VCaP (cell line): ENCODE measurements at regions not wholly inside any gene's neighbourhood (a gene's known extent, or its start where the extent isn't known, plus 50 kb on each side); places are given as distances from the start of the nearest gene placed in this dataset.
"Not testable (repeated sequence)": the region's sequence is repeated elsewhere in the genome, so short reads cannot be mapped to it uniquely, and the experiment has no call there.

Source experiments
- H3K27ac ChIP-seq: fragments of 450-650 bp; 2 replicates; pipeline ENCODE4 v1.5.1; 2017
- TF ChIP-seq, protein P1 (sequence below): fragments of 450-650 bp; conservative IDR thresholded peaks from 2 replicates; pipeline ENCODE4 v1.5.1; 2017; ENCODE audit warnings: mild to moderate bottlenecking, moderate library complexity

DNA sequence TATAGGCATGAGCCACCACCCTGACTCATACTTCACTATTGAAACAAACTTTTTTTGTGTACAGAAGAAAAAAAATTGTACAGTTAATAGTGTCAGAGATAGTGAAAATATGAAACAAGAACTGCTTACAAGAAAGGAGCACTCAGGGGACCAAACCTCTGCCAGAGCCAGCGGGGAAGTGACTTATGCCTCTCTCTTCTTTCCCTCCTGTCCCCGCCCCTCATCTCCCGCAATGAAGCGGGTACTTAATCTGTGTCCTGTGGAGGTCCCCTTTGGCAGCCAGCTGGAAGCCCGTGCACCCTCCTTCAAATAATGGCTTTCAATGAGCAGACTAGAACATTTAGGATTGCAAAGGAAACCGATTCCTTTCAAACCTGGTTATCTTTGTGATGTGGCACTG lies 51.5 kb downstream of the PPIAL4A start:
- not testable (repeated sequence) for H3K27ac ChIP-seq

DNA sequence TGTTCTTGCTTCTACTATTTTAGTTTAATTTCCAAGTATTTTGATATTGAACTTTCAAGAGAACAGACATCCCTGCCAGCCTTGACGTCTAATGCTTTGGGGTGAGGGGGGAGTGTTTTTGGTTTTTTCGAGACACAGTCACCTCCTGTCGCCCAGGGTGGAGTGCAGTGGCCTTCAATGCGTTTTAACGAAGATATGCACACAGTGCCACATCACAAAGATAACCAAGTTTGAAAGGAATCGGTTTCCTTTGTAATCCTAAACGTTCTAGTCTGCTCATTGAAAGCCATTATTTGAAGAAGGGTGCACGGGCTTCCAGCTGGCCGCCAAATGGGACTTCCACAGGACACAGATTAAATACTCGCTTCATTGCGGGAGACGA lies 52.3 kb downstream of the PPIAL4A start:
- peak overlapping the region; percentile 67 for H3K27ac ChIP-seq

DNA sequence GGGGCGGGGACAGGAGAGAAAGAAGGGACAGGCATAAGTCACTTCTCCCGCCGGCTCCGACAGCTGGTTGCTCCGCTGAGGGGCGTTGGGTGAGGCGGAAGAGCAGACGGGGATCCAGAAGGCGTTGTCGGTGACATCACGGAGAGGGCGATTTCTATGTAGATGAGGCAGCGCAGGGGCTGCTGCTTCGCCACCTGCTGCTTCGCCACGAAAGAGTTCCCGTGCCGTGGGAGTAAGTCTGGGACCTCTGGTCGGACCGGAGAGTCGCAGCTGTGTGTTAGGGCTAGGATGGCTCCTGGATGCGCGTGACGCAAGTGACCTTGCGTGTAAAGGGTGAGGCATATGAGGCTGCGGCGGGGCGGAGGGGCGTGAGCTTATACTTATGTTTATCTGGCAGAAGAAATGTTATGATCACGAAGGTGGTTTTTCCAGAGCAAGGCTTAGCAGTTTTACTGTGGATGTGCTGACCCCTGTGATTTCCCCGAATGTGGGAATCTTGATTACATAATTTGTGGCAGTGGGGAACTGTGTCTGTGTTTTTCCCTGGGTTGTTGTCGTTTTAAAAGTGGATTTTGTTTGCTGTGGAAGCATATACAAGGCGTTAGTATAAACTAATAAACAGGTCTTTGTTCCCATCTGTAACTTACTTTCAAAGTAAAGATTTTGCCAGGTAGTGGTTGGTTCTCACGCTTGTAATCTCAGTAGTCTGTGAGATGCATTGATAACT lies 52.8 kb downstream of the PPIAL4A start:
- H3K27ac ChIP-seq = peak overlapping the region; percentile 67

DNA sequence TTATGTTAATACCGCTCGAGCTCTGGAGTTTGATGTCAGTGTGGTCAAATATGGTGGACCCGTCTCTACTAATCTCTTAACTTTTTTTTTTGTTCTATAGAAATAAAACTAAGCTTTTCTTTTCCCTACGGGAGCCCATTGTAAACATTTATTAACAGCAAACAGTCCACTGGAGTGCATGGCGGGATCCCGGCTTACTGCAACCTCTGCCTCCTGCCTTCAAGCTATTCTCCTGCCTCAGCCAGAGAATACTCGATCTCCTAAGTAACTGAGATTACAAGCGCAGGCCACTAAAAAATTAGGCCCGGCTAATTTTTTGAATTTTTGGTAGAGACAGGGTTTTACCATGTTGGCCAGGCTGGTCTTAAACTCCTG lies 53.4 kb downstream of the PPIAL4A start:
- peak overlapping the region; percentile 67; the same call in 1 of the 2 replicates for H3K27ac ChIP-seq

DNA sequence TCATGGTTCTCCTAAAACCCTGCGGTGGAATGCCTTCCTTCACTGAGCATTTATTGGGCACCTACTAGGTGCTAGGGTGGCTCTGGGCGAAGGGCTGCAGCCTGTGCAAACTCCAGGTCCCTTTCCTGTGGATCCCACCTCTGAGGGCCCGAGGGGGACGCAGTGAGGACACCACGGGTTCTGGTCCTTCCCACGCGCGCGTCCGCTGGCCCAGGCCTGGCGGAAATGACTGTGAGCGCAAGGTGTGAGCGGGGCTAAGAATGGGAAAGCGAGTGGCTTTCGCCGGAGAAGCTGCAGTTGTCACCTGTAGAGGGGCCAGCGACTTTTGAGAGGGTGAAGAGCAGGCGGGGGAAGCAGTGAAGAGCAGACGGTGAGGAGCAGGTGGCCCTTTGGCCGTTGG lies 55.1 kb downstream of the PPIAL4A start:
- not testable (repeated sequence) for H3K27ac ChIP-seq

DNA sequence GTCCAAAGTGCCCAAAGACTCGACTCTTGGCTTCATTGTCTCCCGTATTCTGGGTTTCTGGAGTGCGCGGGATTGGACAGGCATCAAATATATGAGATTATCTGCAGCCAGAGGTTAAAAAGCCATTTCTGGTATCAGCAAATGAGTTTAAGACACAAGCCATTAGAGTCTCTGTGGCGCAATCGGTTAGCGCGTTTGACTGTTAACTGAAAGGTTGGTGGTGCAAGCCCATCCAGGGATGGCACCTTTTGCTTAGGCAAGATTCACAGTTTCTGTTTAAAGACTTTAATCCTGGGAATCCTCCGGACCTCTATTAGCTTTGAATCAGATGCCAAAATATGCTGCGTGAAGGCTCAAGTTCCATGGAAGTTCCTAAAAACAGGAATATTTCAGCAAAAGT lies 55.6 kb downstream of the PPIAL4A start:
- not testable (repeated sequence) for H3K27ac ChIP-seq

DNA sequence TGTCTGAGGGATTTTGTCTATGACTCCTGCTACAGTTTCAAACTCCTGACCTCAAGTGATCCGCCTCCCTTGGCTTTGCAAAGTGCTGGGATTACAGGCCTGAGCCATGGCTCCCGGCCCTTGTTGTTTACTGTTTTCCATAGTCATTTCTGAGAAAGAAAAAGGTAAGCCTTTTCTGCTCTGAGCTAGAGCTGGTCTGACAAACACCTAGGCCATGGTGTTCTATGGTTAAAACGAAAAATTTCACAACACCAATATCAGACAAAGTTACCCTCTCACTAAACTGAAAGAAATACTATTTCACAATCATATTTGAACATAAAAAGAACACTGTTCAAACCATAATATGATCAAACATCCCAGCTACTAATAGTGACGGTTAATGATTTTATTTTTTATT lies 57.5 kb downstream of the PPIAL4A start:
- H3K27ac ChIP-seq = not testable (repeated sequence)

DNA sequence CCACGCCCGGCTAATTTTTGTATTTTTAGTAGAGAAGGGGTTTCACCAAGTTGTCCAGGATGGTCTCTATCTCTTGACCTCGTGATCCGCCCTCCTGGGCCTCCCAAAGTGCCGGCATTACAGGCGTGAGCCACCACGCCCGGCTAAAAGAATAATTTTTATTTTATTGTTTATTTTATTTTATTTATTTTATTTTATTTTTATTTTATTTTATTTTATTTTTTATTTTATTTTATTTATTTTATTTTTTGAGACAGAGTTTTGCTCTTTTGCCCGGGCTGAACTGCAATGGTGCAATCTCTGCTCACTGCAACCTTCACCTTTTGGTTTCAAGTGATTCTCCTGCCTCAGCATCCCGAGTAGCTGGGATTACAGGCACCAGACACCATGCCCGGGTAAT lies 60.2 kb downstream of the PPIAL4A start:
- H3K27ac ChIP-seq = not testable (repeated sequence)

DNA sequence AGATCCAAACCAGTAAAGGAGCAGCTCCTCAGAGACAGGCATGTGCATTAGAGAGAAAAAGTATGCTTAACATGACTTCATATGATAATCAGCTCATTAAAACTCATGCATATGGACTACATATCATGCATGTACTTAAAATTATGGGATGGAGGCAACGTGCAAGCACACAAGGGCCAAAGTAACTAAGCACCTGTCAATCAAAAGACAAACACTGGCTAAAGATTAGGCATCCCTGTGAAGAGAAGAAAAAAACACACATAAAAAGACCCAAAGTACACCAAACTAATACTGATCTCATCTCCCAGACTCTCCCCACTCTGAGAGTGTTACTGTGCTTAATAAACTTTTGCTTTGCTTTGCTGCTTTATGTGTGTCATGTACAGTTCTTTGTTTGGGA lies 61.1 kb downstream of the PPIAL4A start:
- H3K27ac ChIP-seq = not testable (repeated sequence)

DNA sequence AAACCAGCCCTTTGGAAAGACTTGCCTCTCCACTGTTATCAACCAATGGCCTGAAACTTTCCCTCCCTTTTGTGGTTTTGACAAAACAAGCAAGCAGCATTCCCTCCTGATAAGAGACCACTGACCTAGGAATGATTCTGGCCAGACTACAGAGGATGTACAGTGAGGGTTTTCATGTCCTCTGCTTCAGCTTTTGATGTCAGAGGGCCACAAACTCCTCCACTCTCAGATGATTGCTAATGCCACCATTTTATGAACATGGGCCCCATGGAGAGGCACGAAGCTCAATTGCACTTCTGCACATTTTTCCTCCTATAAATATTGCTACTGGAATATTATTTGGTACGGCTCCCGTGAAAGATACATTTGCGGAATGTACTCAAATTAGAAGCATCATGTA lies 61.5 kb downstream of the PPIAL4A start:
- H3K27ac ChIP-seq = not testable (repeated sequence)

DNA sequence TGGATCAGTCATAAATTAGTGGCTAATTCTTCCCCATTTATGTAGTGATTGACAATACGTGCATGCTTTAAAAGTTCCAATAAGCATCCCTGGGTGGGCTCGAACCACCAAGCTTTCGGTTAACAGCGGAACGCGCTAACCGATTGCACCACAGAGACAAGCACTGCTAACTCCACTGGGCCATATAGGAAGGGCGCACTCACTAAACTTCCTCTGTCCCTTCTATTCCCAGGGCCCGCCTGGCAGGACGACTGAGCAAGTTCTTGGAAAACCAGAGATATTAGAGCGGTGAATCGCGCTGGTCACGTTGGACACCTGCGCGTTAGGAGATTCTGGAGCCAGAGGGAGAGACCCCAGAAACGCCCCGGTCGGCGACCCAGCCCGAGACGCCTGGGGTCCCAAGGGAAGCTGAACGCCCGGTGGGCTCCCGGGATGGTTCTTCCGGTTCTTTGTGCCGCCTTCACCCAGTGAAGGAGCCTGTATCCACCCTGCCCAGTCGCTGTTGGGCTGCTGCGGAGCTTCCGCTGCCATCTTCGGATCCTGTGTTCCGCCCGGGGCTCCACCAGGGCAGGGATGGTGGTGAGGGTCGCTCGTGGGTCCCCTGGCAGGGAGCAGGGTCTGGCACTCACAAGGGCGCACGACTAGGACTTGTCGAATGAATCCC lies 62.8 kb downstream of the PPIAL4A start:
- not testable (repeated sequence) for H3K27ac ChIP-seq

DNA sequence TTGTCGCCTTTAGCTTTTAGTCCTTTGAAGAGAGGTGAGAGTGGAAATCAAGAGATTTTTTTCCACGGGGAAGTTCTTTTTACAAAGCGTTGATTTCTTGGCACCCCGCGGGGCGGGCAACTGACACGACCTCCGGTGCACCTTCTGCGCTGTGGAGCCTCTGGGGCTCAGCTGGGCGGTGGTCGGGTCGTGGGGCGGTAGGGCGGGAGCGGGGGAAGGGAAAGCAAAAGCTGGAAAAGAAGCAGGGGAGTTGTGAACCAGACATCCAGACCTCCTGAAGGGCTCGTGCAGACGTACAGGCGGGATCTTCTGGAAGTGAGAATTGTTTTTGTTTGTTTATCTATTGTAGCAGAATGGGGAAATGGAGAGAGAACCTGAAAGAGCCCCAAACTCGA lies 63.3 kb downstream of the PPIAL4A start:
- H3K27ac ChIP-seq = not testable (repeated sequence)

DNA sequence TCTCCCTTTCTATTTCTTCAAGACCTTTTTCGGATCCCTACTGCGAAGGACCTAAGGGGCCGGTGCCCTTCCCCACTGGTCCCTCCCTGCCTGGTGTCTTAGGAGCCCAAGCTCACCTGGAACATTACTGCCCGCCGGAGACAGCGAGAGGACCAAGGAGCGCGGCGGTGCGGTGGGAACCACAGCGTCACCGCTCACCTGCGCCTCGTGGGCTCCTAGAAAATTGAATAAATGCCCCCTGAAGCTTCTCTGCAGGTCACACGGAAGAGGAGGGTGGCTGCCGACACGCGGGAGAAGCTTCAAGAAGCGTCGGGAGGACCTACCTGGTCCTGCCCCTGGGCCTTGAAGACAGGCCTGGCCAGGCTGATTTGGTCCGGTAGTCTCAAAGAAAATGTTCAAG lies 65.2 kb downstream of the PPIAL4A start:
- TF ChIP-seq, protein P1, sequence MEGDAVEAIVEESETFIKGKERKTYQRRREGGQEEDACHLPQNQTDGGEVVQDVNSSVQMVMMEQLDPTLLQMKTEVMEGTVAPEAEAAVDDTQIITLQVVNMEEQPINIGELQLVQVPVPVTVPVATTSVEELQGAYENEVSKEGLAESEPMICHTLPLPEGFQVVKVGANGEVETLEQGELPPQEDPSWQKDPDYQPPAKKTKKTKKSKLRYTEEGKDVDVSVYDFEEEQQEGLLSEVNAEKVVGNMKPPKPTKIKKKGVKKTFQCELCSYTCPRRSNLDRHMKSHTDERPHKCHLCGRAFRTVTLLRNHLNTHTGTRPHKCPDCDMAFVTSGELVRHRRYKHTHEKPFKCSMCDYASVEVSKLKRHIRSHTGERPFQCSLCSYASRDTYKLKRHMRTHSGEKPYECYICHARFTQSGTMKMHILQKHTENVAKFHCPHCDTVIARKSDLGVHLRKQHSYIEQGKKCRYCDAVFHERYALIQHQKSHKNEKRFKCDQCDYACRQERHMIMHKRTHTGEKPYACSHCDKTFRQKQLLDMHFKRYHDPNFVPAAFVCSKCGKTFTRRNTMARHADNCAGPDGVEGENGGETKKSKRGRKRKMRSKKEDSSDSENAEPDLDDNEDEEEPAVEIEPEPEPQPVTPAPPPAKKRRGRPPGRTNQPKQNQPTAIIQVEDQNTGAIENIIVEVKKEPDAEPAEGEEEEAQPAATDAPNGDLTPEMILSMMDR = no peak
- no peak overlapping the region for H3K27ac ChIP-seq

DNA sequence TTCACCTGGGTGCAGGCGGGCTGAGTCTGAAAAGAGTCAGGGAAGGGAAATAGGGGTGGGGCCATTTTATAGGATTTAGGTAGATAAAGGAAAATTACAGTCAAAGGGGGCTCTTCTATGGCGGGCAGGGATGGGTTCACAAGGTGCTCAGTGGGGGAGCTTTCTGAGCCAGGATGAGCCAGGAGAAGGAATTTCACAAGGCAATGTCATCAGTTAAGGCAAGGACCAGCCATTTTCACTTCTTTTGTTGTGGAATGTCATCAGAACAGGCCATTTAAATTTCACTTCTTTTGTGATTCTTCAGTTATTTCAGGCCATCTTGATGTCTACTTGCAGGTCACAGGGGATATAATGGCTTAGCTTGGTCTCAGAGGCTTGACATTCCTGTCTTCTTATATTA lies 66.4 kb downstream of the PPIAL4A start:
- H3K27ac ChIP-seq = not testable (repeated sequence)

DNA sequence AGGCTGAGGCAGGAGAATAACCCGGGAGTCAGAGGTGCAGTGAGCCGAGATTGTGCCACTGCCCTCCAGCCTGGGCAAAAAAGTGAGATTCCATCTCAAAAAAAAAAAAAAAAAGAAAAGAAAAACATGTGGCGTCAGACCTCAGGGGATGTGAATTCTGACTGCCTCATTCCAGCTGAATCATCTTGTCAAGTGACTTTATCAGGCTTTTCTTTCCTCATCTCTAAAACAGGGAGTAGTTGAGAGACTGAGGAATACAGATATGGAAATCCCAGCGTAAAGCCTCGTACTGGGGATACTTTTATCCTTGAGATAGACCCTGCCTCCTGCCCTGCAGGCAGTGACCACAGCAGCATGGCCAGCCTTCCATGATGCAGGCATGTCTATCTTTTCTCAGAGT lies 76.4 kb downstream of the PPIAL4A start:
- H3K27ac ChIP-seq = not testable (repeated sequence)

DNA sequence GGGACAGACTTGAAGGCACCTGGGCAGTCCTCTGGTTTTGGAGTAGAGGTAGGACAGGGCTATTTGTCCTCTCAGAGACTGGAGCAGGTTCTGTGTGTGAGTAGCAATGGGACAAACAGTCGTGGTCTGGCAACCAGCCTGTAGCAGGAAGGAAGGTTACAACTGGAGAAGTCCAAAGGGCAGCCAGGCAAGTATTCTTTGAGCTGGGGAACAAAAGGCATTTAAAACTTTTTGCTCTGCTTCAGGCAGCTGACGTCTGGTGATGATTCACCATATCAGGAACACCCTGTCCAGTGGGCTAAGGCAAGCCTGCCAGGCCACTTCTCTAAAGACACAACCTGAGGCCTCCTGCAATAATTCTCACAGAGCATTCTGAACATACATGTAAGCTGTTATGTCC lies 83.3 kb downstream of the PPIAL4A start:
- not testable (repeated sequence) for H3K27ac ChIP-seq

DNA sequence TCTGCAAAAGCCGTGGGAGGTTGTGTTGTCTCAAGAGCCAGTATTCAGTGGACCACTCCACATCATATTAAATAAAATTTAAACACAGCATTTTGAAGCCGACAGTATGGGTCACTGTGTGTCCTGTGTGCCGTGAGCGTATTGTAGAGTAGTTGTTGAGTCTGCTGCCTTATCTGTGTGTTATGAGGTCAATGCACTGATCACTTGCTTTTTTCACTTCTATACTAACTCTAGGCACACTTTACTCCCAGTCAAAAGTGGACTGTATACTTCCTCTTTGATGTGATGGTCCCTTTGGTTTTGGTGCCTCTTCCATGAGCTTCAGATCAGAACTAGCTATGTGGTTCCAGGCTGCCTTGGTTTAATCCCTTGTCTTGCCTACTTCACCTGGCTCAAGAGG lies 84.3 kb downstream of the PPIAL4A start:
- H3K27ac ChIP-seq = not testable (repeated sequence)

DNA sequence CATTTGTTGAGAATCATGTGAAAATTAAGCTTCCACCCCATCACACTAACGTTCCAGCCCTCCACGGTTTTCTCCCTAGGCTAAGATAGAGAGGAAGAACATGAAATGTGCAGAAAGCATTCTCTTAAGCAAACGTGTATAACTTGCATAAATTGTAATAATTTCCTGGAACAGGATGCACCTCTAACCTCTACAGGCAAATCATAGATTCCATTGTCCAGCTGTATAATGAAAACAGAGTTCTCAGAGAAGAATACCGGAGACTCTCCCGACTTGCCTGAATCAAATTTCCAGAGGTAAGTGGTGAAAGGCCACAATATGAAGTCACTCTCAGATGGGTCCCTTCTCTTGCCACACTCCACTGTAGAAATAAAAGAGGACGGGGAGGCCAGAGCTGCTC lies 87.7 kb downstream of the PPIAL4A start:
- not testable (repeated sequence) for H3K27ac ChIP-seq

DNA sequence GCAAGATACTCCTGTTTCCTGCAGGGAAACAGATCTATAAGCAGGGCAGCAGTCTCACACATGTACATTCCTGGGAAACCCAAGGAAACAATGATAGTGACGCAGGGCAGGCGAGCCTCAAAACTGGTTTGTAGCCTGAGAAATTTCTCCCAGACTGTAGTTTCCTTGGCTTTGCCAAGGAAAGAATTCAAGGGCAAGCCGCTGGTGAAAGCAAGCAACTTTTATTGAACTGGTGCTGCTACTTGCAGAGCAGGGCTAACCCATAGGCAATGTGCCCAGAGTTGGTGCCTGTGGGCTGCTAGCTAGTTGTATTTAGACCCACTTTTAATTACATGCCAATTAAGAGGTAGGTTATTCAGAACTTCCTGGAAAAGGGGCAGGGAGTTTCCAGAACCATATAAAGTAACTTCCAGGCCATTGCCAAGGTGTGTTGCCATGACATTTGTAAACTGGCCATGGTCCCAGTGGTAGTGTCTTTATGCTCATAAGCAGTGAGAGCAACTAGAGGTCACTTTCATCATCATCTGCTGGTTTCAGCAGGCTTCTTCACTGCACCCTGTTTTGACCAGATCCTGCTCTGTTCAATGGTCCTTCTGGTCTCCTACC lies 92.0 kb downstream of the PPIAL4A start:
- not testable (repeated sequence) for H3K27ac ChIP-seq

DNA sequence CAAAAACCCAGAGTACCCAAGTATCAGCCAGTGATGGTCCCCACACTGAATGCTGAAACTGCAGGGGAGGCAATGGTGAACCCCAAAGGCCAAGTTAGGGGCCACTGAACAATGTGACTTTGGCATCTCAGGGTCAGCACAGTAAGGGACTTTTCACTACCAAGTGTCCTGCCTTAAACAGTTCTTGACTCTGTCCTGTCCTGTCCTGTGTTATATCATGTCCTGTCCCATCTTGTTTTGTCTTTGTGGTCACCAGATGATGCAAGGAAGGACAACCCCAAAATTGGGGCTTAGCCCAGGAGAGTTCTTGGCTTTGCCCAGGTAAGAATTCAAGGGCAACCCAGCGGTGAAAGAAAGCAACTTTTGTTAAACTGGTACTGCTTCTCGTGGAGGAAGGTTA lies 105.0 kb downstream of the PPIAL4A start:
- not testable (repeated sequence) for H3K27ac ChIP-seq

DNA sequence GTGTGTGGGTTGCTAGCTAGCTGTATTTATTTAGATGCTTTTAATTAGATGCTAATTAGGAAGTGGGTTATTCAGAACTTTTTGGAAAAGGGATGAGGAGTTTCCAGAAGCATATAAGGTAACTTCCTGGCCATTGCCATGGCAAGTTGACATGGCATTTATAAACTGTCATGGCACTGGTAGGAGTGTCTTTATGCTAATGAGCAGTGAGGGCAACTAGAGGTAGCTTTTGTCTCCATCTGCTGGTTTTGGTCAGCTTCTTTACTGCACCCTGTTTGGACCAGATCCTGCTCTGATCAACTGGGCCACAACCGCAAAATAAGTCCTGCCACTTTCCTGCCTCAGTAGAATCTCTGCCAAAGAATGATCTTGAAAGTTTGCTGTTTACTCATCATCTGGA lies 105.5 kb downstream of the PPIAL4A start:
- H3K27ac ChIP-seq = not testable (repeated sequence)
